Colonic mucosa (tissue), 4 donors: ENCODE measurements at regions not wholly inside any gene's neighbourhood (a gene's known extent, or its start where the extent isn't known, plus 50 kb on each side); places are given as distances from the start of the nearest gene placed in this dataset.
A peak's percentile ranks its signal among the peaks of the same experiment; 100 is the strongest.

Source experiments
- DNase-seq: peaks from one replicate; pipeline ENCODE4 v3.0.0-alpha.2; 2020
- H3K27ac ChIP-seq: fragments of 200-600 bp; one replicate; pipeline ENCODE4 v1.8.0; 2021
- H3K27me3 ChIP-seq: fragments of 200-600 bp; one replicate; pipeline ENCODE4 v1.8.0; 2021
- H3K36me3 ChIP-seq: fragments of 200-600 bp; one replicate; pipeline ENCODE4 v1.8.0; 2021
- H3K4me1 ChIP-seq: fragments of 200-600 bp; one replicate; pipeline ENCODE4 v1.8.0; 2021; ENCODE audit warnings: mild to moderate bottlenecking
- H3K4me3 ChIP-seq: fragments of 200-600 bp; one replicate; pipeline ENCODE4 v1.8.0; 2021
- H3K9ac ChIP-seq, 2 donors: one replicate each; pipeline ENCODE4 v1.7.0; 2013; ENCODE audit warnings: control low read depth in 2 of 2, low read depth in 2 of 2, low read length in 2 of 2
- H3K9me3 ChIP-seq: fragments of 200-600 bp; one replicate; pipeline ENCODE4 v1.8.0; 2021
- intact Hi-C: fragments of 100-400 bp; cut with DNase I; formaldehyde crosslinking; loops from one replicate; pipeline ENCODE4 v1.14.1; 2022
- TF ChIP-seq, protein P1 (sequence below): fragments of 200-600 bp; IDR thresholded peaks from one replicate; pipeline ENCODE4 v1.8.0; 2022; ENCODE audit warnings: antibody characterized with exemption, mild to moderate bottlenecking
- donor health status: healthy.
- donor health status: DM: no; HTN: no; CAD: no.
- donor health status: DM: no; HTN: no; CAD: no.

DNA sequence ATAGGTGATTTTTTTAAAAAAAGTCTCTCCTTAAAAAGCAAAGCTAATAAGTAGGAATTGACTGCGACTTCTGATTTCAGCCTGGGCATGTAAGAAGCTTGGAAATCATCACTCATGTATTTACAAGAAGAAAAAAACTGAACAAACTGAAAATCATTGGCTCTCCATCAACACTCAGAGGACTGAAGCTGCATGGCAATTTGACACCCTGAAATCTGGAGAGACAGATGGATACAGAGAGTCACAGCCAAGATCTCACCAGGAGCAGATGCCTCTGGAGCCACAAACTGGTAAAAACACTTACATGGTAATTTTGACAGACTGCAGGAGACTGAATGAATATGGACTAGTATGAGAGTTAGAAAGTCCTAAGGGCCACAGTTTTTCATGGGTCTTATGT, 191.2 kb upstream of the TCF21 start:
- H3K36me3 ChIP-seq = no peaks in the 10 kb centered on the region
- no peaks in the 10 kb centered on the region for H3K4me1 ChIP-seq
- H3K9me3 ChIP-seq = no peaks in the 10 kb centered on the region
- H3K4me3 ChIP-seq = no peak overlapping the region
- H3K27me3 ChIP-seq = no peaks in the 10 kb centered on the region
- intact Hi-C loops = no loop called here
- H3K9ac ChIP-seq = no peak overlapping the region
- H3K27ac ChIP-seq = no peak overlapping the region
- TF ChIP-seq, protein P1, sequence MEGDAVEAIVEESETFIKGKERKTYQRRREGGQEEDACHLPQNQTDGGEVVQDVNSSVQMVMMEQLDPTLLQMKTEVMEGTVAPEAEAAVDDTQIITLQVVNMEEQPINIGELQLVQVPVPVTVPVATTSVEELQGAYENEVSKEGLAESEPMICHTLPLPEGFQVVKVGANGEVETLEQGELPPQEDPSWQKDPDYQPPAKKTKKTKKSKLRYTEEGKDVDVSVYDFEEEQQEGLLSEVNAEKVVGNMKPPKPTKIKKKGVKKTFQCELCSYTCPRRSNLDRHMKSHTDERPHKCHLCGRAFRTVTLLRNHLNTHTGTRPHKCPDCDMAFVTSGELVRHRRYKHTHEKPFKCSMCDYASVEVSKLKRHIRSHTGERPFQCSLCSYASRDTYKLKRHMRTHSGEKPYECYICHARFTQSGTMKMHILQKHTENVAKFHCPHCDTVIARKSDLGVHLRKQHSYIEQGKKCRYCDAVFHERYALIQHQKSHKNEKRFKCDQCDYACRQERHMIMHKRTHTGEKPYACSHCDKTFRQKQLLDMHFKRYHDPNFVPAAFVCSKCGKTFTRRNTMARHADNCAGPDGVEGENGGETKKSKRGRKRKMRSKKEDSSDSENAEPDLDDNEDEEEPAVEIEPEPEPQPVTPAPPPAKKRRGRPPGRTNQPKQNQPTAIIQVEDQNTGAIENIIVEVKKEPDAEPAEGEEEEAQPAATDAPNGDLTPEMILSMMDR = no peak
- DNase-seq = no peak

DNA sequence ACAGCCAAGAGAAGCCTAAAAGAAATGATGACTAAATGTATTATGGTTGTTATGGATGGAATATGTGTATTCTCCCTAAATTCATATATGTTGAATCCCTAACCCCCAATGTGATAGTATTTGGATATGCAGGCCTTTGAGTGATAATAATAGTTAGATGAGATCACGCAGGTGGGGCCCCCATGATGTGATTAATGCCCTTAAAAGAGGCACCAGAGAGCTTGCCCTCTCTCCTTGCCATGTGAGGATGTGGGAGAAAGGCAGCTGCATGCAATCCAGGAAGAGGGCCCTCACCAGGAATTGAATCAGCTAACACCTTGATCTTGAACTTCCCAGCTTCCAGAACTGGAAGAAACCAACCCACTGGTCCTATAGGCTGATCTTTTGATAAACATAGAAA, 190.6 kb upstream of the TCF21 start:
- H3K9me3 ChIP-seq = no peaks in the 10 kb centered on the region
- no peak overlapping the region for H3K27ac ChIP-seq
- H3K36me3 ChIP-seq = no peaks in the 10 kb centered on the region
- no peak for DNase-seq
- TF ChIP-seq, protein P1 = no peak
- intact Hi-C loops = no loop called here
- no peaks in the 10 kb centered on the region for H3K4me1 ChIP-seq
- H3K9ac ChIP-seq = no peak overlapping the region
- H3K27me3 ChIP-seq = no peaks in the 10 kb centered on the region
- H3K4me3 ChIP-seq = no peak overlapping the region

DNA sequence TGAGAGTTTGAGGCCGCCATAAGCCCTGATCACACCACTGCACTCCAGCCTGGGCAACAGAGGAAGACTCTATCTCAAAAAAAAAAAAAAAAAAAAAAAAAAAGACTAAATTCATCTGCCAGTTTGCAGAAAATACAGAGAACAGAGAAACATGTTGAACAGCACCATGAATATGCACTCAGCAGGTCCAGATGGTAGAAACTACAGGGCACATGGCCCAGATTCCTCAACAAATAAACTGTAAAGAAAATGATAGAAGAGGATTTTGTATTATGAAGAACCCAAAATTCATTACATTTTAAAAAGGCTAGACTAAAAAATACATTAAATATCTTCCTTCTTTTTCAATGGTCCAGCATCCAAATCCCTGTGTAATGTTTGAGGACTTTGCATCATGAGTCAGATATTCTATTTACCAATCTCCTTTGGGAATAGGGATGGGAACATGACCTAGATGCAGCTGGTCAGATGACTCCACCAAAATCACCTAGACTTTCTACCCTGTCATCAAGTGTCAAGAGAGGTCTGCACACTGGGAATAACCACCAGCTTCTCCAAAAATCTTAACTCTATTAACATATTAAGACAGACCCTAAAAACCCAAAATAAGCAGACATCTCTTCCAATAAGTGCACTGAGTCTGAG, 189.1 kb upstream of the TCF21 start:
- intact Hi-C loops = no loop called here
- Histone ChIP-seq H3K4me1 (no peaks in the 10 kb centered on the region), H3K27ac (no peak overlapping the region), H3K36me3 (no peaks in the 10 kb centered on the region), H3K9ac (no peak overlapping the region), H3K9me3 (no peaks in the 10 kb centered on the region), H3K27me3 (no peaks in the 10 kb centered on the region), H3K4me3 (no peak overlapping the region)
- no peak for DNase-seq
- TF ChIP-seq, protein P1 = no peak

DNA sequence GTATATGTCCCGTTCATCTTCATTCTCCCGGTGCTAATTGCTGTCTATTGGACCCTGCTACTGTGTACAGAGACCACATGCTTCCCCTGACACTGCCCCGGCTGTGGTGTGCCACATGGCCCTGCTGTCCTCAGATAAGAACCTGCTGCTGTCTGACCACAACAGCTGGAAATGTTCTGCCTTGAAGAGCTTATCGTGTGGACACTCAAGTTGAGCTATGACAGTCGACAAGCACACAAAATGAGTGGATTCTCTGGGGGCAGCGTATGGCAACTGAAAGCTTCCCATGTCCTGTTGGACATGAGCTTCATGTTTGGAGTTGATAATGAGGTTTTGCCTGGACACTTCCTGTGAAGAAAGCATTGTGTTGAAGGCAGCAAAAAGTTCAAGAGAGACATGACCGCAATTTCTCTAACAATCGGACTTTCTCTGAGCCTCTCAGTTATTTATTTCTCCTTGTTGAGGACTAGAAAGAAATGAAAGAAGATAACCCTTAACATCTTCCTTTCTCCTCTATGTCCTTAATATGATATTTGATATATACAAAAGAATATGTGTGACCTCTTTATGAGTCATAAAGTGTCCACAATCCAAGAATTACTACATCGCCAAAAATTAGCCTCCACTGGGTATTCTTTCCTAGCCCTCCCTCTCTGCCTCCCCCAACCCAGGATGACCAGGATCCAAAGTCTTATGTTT, 187.1 kb upstream of the TCF21 start:
- Histone ChIP-seq H3K27me3 (no peaks in the 10 kb centered on the region), H3K4me1 (no peaks in the 10 kb centered on the region), H3K27ac (peak overlapping the region; percentile 4), H3K9ac (no peak overlapping the region), H3K9me3 (no peaks in the 10 kb centered on the region), H3K36me3 (no peaks in the 10 kb centered on the region), H3K4me3 (no peak overlapping the region)
- TF ChIP-seq, protein P1 = no peak
- no peak for DNase-seq
- intact Hi-C loops = no loop called here

DNA sequence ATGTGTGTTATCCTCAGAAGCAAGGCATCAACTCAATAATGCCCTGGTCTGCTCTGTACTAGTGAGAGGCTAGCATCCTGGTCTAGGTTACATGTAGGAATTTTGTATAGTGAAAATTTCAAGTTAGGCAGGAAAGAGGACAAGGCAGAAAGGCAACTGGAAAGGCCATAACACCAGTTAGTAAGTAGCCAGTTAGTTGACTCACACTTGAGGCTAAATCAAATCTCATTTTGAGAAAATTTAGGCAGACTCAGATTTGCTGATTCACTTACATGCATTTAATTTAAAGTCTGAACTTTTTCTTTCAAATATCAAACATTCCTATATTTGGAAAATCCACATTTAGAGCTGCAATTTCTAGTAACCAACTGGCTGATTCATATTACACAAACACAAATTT, 184.5 kb upstream of the TCF21 start:
- TF ChIP-seq, protein P1 = no peak
- no peaks in the 10 kb centered on the region for H3K4me1 ChIP-seq
- H3K27ac ChIP-seq = no peak overlapping the region
- no peak overlapping the region for H3K9ac ChIP-seq
- H3K27me3 ChIP-seq = no peaks in the 10 kb centered on the region
- H3K4me3 ChIP-seq = no peak overlapping the region
- no peaks in the 10 kb centered on the region for H3K9me3 ChIP-seq
- no peaks in the 10 kb centered on the region for H3K36me3 ChIP-seq
- DNase-seq = no peak
- intact Hi-C loops = no loop called here
